ENCODE measurements at regions not wholly inside any gene's neighbourhood (a gene's known extent, or its start where the extent isn't known, plus 50 kb on each side); places are given as distances from the start of the nearest gene placed in this dataset.

GRCh38 chr21:38123626-38124025, 133.2 kb upstream of the KCNJ15 start:
- H3K27ac Mint-ChIP-seq, result no peak overlapping the region
- H3K36me3 Mint-ChIP-seq (ENCODE audit: low read depth), result no peaks in the 10 kb centered on the region
- intact Hi-C loops (cut with micrococcal nuclease), result no loop called here
- H3K9me3 Mint-ChIP-seq, result no peaks in the 10 kb centered on the region
- POLR2A ChIA-PET, result no interaction called here
- CTCF ChIA-PET, result no interaction called here
- no peak overlapping the region for H3K4me3 Mint-ChIP-seq
- H3K4me1 Mint-ChIP-seq, result no peaks in the 10 kb centered on the region
- TF ChIP-seq, protein P1, sequence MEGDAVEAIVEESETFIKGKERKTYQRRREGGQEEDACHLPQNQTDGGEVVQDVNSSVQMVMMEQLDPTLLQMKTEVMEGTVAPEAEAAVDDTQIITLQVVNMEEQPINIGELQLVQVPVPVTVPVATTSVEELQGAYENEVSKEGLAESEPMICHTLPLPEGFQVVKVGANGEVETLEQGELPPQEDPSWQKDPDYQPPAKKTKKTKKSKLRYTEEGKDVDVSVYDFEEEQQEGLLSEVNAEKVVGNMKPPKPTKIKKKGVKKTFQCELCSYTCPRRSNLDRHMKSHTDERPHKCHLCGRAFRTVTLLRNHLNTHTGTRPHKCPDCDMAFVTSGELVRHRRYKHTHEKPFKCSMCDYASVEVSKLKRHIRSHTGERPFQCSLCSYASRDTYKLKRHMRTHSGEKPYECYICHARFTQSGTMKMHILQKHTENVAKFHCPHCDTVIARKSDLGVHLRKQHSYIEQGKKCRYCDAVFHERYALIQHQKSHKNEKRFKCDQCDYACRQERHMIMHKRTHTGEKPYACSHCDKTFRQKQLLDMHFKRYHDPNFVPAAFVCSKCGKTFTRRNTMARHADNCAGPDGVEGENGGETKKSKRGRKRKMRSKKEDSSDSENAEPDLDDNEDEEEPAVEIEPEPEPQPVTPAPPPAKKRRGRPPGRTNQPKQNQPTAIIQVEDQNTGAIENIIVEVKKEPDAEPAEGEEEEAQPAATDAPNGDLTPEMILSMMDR (IDR thresholded peaks at IDR 0.05), result no peak
- DNase-seq, result no peak
- no peak for ATAC-seq (ENCODE audit: low read depth)
- no peaks in the 10 kb centered on the region for H3K27me3 Mint-ChIP-seq

GRCh38 chr21:38126666-38127303, 130.0 kb upstream of the KCNJ15 start:
- Mint-ChIP-seq H3K27ac (no peak overlapping the region), H3K4me1 (no peaks in the 10 kb centered on the region), H3K4me3 (no peak overlapping the region), H3K9me3 (no peaks in the 10 kb centered on the region), H3K36me3 (ENCODE audit: low read depth) (no peaks in the 10 kb centered on the region), H3K27me3 (peaks cover 5% of the 10 kb centered on the region)
- ChIA-PET POLR2A (no interaction called here), CTCF (interaction anchor here (1.1 to 1.8 kb wide), 3 partner anchors 11 to 563 kb away, joined by 3 to 4 read pairs (median 4); no protein-coding TSS in a partner anchor)
- TF ChIP-seq, protein P1 (IDR thresholded peaks at IDR 0.05), result no peak
- no peak for DNase-seq
- intact Hi-C loops (cut with micrococcal nuclease), result loop anchor here (5.0 kb wide), 2 partner anchors 414 to 959 kb away; no protein-coding TSS in a partner anchor
- ATAC-seq (ENCODE audit: low read depth), result no peak

DNA sequence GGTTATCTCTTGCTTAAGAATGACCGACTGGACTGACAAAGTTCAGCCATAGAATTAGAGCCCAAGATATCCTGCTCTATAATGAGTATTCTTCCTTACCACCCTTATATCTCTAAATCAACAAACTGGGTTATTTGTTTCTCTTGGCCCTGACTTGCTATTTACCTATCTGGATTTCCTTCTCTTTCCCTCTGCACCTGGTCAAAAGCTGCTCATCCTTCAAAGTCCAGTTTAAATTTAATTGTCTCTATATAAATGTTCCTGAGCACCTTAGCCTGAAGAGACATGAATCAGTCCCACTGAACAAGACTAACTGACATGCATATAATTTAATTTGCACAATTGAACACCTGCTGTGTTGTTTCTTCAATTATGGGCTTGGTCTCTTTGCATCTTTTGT, 127.1 kb upstream of the KCNJ15 start:
- Mint-ChIP-seq H3K27ac (no peak overlapping the region), H3K4me3 (no peak overlapping the region), H3K9me3 (no peaks in the 10 kb centered on the region), H3K4me1 (no peaks in the 10 kb centered on the region), H3K36me3 (ENCODE audit: low read depth) (no peaks in the 10 kb centered on the region), H3K27me3 (peaks cover 9% of the 10 kb centered on the region)
- DNase-seq (no peak), ATAC-seq (ENCODE audit: low read depth) (no peak)
- CTCF ChIA-PET, result no interaction called here
- intact Hi-C loops (cut with micrococcal nuclease), result loop anchor here (5.0 kb wide), 2 partner anchors 417 to 962 kb away; no protein-coding TSS in a partner anchor
- POLR2A ChIA-PET, result no interaction called here
- TF ChIP-seq, protein P1 (IDR thresholded peaks at IDR 0.05), result no peak

GRCh38 chr21:38133240-38133639, 123.6 kb upstream of the KCNJ15 start:
- Mint-ChIP-seq H3K27me3 (peaks cover 9% of the 10 kb centered on the region), H3K4me1 (no peaks in the 10 kb centered on the region), H3K9me3 (no peaks in the 10 kb centered on the region), H3K27ac (no peak overlapping the region), H3K4me3 (no peak overlapping the region), H3K36me3 (ENCODE audit: low read depth) (no peaks in the 10 kb centered on the region)
- ChIA-PET CTCF (no interaction called here), POLR2A (no interaction called here)
- ATAC-seq (ENCODE audit: low read depth) (no peak), DNase-seq (no peak)
- intact Hi-C loops (cut with micrococcal nuclease), result no loop called here
- TF ChIP-seq, protein P1 (IDR thresholded peaks at IDR 0.05), result no peak

DNA sequence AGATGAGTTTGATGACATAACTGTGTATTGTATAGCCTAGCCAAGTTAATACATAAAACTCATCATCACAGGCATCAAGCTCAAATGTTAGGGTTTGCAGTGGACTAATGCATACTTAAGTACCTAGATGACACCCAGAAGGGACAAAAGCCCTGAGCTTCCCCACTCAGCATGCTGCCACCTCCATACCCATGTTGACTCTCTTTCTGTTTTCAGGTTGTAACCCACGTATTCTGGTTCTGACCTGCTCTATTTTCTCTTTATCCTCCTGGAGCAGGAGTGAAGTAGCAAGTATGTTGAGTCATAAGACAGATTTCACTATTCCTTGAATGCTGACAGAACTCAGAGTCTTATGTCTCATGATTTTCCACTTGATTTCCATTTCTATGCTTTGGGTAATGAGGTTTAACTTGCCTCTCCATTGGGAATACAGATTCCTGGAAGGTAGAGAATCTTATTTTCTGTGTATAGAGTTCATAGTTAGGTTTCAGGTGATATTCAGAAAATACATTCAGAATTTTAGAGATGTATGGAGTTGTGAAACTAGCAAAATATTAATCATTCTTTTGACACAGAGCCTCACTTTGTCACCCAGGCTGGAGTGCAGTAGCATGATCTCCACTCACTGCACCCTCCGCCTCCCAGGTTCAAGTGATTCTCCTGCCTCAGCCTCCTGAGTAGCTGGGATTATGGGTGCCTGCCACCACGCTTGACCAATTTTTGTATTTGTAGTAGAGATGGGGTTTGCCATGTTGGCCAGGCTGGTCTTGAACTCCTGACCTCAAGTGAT, 122.5 kb upstream of the KCNJ15 start:
- CTCF ChIA-PET, result no interaction called here
- TF ChIP-seq, protein P1 (IDR thresholded peaks at IDR 0.05), result no peak
- H3K27ac Mint-ChIP-seq, result no peak overlapping the region

More for the DNA sequence above, 122.5 kb upstream of the KCNJ15 start:
- H3K4me1 Mint-ChIP-seq, result no peaks in the 10 kb centered on the region
- intact Hi-C loops (cut with micrococcal nuclease), result no loop called here
- ATAC-seq (ENCODE audit: low read depth), result no peak
- no peaks in the 10 kb centered on the region for H3K9me3 Mint-ChIP-seq
- no peak overlapping the region for H3K4me3 Mint-ChIP-seq
- peaks cover 9% of the 10 kb centered on the region for H3K27me3 Mint-ChIP-seq
- no peak for DNase-seq
- POLR2A ChIA-PET, result no interaction called here
- no peaks in the 10 kb centered on the region for H3K36me3 Mint-ChIP-seq (ENCODE audit: low read depth)

All from activated B cell treated with CpG ODN at 0.5 μM for 24 hours (primary cell).